Mammary epithelial cell (primary cell): ENCODE measurements at regions not wholly inside any gene's neighbourhood (a gene's known extent, or its start where the extent isn't known, plus 50 kb on each side); places are given as distances from the start of the nearest gene placed in this dataset.

ENCODE experiments used
- CTCF ChIP-seq, 2 donors: IDR thresholded peaks in 1 of 2; conservative IDR thresholded peaks in 1 of 2; 2 replicates each; pipeline ENCODE4 v1.5.1; 2011 to 2012; ENCODE audit warnings: inconsistent platforms in 2 of 2, low read length in 2 of 2, mild to moderate bottlenecking in 2 of 2, control low read depth in 1 of 2, low read depth in 1 of 2; ENCODE audit not compliant: insufficient read depth in 1 of 2; ENCODE audit errors: extremely low read depth in 1 of 2
- EZH2 ChIP-seq: IDR thresholded peaks from 2 replicates; pipeline ENCODE4 v1.6.1; 2012; ENCODE audit warnings: low read length, inconsistent platforms, borderline replicate concordance

GRCh38 chr2:83234246-83234645, 1224.8 kb downstream of the SUCLG1 start:
- no peak for TF ChIP-seq CTCF (conservative IDR thresholded peaks at IDR 0.05 in 1 of 2, IDR thresholded peaks at IDR 0.05 in 1 of 2; ENCODE audit: extremely low read depth in 1 of 2, insufficient read depth in 1 of 2, low read depth in 1 of 2, low read length in 2 of 2)
- TF ChIP-seq EZH2, result no peak
